Cardiac fibroblast (primary cell): ENCODE measurements at regions not wholly inside any gene's neighbourhood (a gene's known extent, or its start where the extent isn't known, plus 50 kb on each side); places are given as distances from the start of the nearest gene placed in this dataset.

ENCODE experiments used
- DNase-seq, 2 donors: peaks; one replicate each; pipeline versions ENCODE4 v3.0.0 to v3.0.0-alpha.2; 2010; ENCODE audit warnings: low read depth in 2 of 2
- H3K4me3 ChIP-seq, 2 donors: replicated peaks in 1 of 2; 1 replicate in 1 of 2; 2 replicates in 1 of 2; pipeline ENCODE4 v1.5.1; 2011; ENCODE audit warnings: low read depth in 2 of 2, low read length in 2 of 2, mild to moderate bottlenecking in 2 of 2, moderate library complexity in 1 of 2
- CTCF ChIP-seq: IDR thresholded peaks from one replicate; pipeline ENCODE4 v1.5.1; 2011; ENCODE audit warnings: low read depth, mild to moderate bottlenecking, low read length, inconsistent platforms

- no peak overlapping the region for H3K4me3 ChIP-seq
- no peak for DNase-seq
- TF ChIP-seq CTCF = no peak
These were observed 124.5 kb upstream of the GDF10 start for GRCh38 chr10:47175181-47176123.

GRCh38 chr10:47176206-47176902 lies 123.6 kb upstream of the GDF10 start:
- no peak for TF ChIP-seq CTCF
- DNase-seq = no peak
- H3K4me3 ChIP-seq = no peak overlapping the region

- no peak overlapping the region for H3K4me3 ChIP-seq
- TF ChIP-seq CTCF = no peak
- DNase-seq = peak in 1 of 2 donors; percentile 35
These were observed 122.8 kb upstream of the GDF10 start for GRCh38 chr10:47176903-47177868.

GRCh38 chr10:47178537-47179290 lies 121.3 kb upstream of the GDF10 start:
- no peak for TF ChIP-seq CTCF
- no peak overlapping the region for H3K4me3 ChIP-seq
- no peak for DNase-seq

- no peak for TF ChIP-seq CTCF
- no peak for DNase-seq
- H3K4me3 ChIP-seq = no peak overlapping the region
These were observed 120.7 kb upstream of the GDF10 start for GRCh38 chr10:47179291-47179647.
